Choroid plexus epithelial cell (primary cell): ENCODE measurements at regions not wholly inside any gene's neighbourhood (a gene's known extent, or its start where the extent isn't known, plus 50 kb on each side); places are given as distances from the start of the nearest gene placed in this dataset.
A peak's percentile ranks its signal among the peaks of the same experiment; 100 is the strongest.

ENCODE experiments used
- DNase-seq: peaks from one replicate; pipeline ENCODE4 v3.0.0-alpha.2; 2010; ENCODE audit warnings: low read depth
- H3K4me3 ChIP-seq: 2 replicates; pipeline ENCODE4 v1.5.1; 2011; ENCODE audit warnings: low read depth, mild to moderate bottlenecking, control low read depth, low read length, moderate library complexity
- TF ChIP-seq, protein P1 (sequence below): conservative IDR thresholded peaks from 2 replicates; pipeline ENCODE4 v1.5.1; 2011; ENCODE audit warnings: low read depth, mild to moderate bottlenecking, control low read depth, inconsistent platforms, low read length, moderate library complexity

DNA sequence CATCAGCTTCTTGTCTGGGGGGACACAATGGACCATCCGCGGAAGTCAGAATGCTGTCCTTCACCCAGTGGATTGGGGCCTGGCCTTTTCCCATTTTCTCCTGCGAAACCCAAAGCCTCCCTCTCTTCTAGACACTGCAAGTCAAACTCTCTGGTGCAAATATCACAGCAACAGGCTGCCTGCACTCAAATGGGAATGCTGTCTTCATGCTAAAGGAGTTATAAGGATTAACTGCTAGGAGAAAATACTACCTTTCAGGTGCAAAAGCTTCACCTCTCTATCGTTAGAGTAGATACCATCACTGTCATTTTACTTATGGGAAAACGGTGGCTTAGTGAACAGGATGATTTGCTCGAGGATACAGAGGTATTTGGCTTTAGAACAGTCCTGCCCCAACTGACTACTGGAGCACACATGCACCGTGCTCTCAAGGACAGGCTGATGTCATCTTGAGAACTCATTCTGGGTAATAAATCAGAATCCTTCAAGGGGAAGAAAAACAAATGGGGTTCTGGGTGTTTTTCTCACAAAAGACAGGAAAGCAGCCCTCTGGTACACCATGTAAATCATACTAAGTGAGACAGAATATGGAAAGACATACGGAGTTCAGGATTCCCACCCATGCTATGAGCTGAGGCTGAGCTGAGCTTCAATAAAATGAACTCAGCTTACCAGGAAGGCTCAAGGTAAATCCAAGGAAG is 100.9 kb downstream of the SAMD9 start:
- DNase-seq: no peak
- no peak overlapping the region for H3K4me3 ChIP-seq
- TF ChIP-seq, protein P1, sequence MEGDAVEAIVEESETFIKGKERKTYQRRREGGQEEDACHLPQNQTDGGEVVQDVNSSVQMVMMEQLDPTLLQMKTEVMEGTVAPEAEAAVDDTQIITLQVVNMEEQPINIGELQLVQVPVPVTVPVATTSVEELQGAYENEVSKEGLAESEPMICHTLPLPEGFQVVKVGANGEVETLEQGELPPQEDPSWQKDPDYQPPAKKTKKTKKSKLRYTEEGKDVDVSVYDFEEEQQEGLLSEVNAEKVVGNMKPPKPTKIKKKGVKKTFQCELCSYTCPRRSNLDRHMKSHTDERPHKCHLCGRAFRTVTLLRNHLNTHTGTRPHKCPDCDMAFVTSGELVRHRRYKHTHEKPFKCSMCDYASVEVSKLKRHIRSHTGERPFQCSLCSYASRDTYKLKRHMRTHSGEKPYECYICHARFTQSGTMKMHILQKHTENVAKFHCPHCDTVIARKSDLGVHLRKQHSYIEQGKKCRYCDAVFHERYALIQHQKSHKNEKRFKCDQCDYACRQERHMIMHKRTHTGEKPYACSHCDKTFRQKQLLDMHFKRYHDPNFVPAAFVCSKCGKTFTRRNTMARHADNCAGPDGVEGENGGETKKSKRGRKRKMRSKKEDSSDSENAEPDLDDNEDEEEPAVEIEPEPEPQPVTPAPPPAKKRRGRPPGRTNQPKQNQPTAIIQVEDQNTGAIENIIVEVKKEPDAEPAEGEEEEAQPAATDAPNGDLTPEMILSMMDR: no peak

DNA sequence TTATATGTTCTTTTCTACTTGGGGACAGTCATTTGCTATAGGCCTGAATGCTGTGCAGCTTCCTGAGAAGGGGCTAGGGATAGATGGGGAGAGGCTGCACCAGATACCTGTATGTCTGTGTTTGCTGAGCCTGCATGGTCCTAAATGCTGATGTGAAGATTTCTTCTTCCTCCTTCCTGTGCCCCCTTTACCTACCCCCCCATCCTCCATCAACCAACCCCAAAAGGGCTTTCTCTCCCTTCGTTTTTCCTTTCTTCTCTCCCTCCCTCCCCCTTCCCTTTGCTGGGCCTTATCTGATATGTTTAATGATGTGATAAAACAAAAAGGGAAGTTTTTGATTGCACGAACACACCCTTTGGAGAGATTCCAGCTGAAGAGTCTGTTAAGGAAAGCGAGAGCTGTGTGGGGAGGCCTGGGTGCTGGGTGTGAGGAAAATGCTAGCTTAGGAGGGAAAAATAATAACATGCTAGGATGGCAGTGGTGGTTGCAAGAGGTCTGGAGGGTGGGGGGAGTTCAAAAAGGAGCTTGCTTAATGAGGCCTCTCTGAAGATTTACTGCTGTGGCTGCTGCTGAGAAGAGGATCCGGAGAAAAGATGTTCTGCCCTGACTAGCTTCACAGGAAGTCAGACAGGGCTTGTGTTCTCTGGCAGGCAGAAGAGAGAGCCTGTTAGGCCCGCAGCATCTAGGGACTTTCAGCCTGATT is 101.8 kb downstream of the SAMD9 start:
- peak; percentile 54 for DNase-seq
- TF ChIP-seq, protein P1: no peak
- no peak overlapping the region for H3K4me3 ChIP-seq

DNA sequence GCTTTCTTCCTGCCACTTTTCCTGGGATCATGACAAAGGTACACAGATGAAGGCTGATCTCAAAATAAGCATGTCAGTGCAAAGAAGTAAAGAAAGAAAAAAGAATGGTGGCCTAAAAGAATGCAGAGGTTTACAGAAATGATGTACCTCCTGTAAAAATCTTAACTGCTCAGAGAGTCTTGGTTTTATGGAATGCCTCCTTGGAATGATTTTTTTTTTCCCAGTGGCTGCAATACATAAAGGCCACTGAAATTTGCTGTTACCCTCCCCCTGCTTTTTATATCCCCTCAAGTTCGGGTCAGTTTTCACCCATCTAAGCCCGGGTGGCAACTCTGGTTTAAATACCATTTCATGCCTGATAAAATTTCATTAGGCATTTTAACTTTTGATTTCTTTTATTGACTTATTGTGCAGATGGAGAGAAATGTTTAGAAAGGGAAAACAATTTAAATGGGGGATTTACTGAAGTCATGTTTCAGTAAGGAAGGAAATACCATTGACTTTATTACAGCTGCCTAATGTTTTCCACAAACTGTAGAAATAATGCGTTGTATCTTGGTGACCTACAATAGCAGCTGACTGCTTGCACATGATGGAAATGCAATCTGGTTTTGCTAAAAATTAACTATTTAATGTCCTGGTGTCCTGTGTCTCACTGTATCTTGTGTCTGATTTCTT is 102.5 kb downstream of the SAMD9 start:
- TF ChIP-seq, protein P1: no peak
- no peak overlapping the region for H3K4me3 ChIP-seq
- peak; percentile 69 for DNase-seq

DNA sequence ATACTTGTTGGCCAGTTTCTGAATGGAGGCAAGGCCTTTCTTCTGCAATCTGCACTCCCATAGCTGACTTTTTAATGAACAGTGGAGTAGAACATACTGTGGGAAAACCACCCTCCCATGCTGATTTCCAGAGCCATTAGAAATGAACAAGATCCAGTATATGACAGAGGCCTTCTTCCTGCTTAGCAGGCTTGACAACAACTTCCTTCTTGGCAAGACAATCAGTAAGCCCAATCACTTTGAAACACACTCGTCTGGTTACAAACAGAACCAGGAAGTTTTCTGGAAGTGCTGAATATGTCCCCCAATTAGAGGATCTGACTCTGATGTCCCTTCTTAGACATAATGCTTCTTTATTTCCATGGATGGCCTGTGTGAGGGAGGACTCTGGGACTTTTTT is 103.4 kb downstream of the SAMD9 start:
- TF ChIP-seq, protein P1: no peak
- H3K4me3 ChIP-seq: no peak overlapping the region
- no peak for DNase-seq

DNA sequence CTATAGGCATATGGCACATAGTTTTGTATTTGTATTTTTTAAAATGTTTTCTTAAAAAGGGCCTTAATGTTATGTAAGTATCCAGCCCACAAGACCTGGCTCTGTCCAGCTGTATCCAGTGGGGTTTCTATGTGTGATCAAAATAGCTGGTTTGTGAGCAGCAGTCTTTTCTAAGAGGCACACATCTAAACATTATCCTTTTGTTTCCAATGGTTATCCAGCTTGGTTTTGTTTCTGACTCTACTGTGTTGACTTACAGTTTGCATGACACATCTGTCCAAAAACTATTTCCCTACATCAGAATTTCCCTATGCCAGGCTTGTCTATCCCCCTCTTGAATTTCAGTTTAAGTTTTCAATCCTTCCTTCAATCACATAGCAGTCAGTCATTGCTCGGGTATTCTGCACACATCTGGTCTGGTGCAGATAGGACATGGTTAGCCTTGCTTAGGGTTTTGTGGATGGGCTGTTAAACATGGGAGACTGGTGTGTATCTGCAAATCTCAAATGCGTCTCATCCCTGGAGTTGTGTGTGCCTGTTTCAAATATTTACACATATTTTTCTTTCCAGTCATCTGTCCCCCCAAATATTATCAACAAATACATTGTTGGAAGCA is 104.2 kb downstream of the SAMD9 start:
- no peak for DNase-seq
- H3K4me3 ChIP-seq: no peak overlapping the region
- TF ChIP-seq, protein P1: no peak

DNA sequence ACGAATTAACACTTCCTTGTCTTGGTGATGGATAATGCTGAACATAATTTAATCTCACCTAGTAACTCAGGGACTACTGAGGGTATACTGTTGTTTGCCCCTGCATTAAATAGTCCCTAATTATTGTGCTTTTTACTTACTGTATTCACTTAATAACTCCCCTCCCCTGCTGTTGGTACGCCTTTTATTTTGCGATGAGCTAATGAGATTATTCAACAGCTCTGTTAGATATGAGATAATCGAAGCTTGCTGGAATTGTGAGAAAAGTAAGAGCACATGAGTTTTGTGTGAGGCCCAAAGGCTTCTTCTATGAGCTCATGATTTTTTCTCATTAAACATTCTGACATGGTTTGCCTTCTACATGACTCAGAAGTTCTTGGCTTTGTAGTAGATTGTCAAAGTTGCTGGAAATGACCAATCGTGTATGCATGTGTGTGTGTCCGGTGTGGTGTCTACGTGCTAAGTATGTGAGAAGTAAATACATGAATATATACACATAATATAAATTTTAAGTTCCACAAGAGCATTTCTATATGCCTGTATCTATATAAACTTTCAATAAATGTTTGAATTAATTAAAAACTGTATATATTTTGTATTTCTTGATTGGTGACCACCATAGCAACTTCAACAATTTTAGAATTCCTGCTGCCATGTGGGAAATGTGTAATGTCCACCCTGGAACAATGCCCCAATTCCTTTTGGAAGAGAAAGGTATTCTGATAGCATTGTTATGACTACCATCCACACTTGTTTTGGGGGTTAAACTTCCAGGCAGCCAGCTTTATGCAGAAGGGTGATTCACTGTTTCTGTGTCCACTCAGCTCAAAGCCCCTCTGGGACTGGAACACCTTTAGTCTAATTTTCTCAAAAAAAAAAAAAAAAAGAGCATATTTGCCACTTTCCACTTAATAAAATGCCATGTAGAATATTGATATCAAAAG is 106.2 kb downstream of the SAMD9 start:
- DNase-seq: peak; percentile 97
- TF ChIP-seq, protein P1: no peak

More for the DNA sequence above, 106.2 kb downstream of the SAMD9 start:
- no peak overlapping the region for H3K4me3 ChIP-seq
